Ectodermal cell (in vitro differentiated cells): ENCODE measurements at regions not wholly inside any gene's neighbourhood (a gene's known extent, or its start where the extent isn't known, plus 50 kb on each side); places are given as distances from the start of the nearest gene placed in this dataset.

Experiments
- H3K27ac ChIP-seq: 2 replicates; pipeline ENCODE4 v1.7.0; 2013; ENCODE audit warnings: mild to moderate bottlenecking, low read depth, low read length; ENCODE audit not compliant: insufficient read depth, poor library complexity, severe bottlenecking
- H3K27me3 ChIP-seq: 2 replicates; pipeline ENCODE4 v1.7.0; 2013; ENCODE audit warnings: mild to moderate bottlenecking, low read length; ENCODE audit not compliant: insufficient read depth, control insufficient read depth, poor library complexity, severe bottlenecking
- H3K36me3 ChIP-seq: one replicate; pipeline ENCODE4 v1.7.0; 2013; ENCODE audit warnings: low read length; ENCODE audit not compliant: control insufficient read depth, insufficient read depth
- H3K4me1 ChIP-seq: one replicate; pipeline ENCODE4 v1.7.0; 2013; ENCODE audit warnings: low read length; ENCODE audit not compliant: control insufficient read depth, insufficient read depth
- H3K4me3 ChIP-seq: 2 replicates; pipeline ENCODE4 v1.7.0; 2013; ENCODE audit warnings: low read depth, low read length, control low read depth; ENCODE audit not compliant: insufficient read depth
- H3K9me3 ChIP-seq: 2 replicates; pipeline ENCODE4 v1.7.0; 2013; ENCODE audit warnings: mild to moderate bottlenecking, low read length, moderate library complexity; ENCODE audit not compliant: control insufficient read depth
- WGBS, 2 experiments: methylation state at CpG; one replicate each; pipeline ENCODE4 v1.1.7; 2013; ENCODE audit warnings: missing lambda C conversion rate in 2 of 2; 5-methylcytosine and 5-hydroxymethylcytosine counted together

GRCh38 chr4:18479825-18480224, 458.3 kb upstream of the LCORL start:
- Histone ChIP-seq H3K4me1 (no peaks in the 10 kb centered on the region), H3K27me3 (no peaks in the 10 kb centered on the region), H3K27ac (no peak overlapping the region), H3K36me3 (no peaks in the 10 kb centered on the region), H3K9me3 (no peaks in the 10 kb centered on the region), H3K4me3 (no peak overlapping the region)
- 90 to 100% methylated on average over 2 of the region's 3 CpGs for WGBS, 2 experiments

DNA sequence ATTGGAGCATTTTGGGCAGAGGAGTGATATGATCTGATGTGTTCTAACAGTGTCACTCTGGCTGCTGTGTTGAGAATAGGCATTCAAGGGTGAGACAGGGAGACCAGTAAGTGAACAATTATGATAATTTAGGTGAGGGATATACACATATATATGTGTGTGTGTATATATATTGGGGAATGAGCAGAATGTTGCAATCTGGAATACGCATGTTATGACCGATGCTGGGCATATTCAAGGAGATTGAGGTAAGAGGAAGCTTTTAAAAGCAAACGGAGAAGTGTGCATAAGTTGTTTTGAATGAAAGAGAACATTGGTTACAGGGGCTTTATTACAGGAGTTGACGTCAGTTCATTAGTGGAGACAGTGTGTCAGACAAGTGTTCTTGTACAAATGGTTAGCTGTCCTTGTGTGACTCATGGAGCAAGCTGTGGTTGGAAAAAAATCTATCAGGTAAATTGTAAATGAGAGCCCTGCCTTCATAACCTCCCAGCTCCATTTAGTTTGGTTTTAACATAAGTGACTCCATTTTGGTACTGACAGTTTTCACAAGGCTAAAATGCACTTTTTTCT, 442.5 kb upstream of the LCORL start:
- Histone ChIP-seq H3K36me3 (no peaks in the 10 kb centered on the region), H3K27ac (no peak overlapping the region), H3K27me3 (no peaks in the 10 kb centered on the region), H3K4me3 (no peak overlapping the region), H3K9me3 (no peaks in the 10 kb centered on the region), H3K4me1 (no peaks in the 10 kb centered on the region)
- 57 to 58% methylated on average over 4 of the region's 4 CpGs for WGBS, 2 experiments

- H3K9me3 ChIP-seq, result no peaks in the 10 kb centered on the region
- no peaks in the 10 kb centered on the region for H3K4me1 ChIP-seq
- H3K27ac ChIP-seq, result no peak overlapping the region
- WGBS, 2 experiments, result 96% methylated on average over 3 of the region's 3 CpGs
- H3K27me3 ChIP-seq, result no peaks in the 10 kb centered on the region
- H3K36me3 ChIP-seq, result no peaks in the 10 kb centered on the region
- H3K4me3 ChIP-seq, result no peak overlapping the region
Measured at GRCh38 chr4:18458465-18458864, 436.9 kb upstream of the LCORL start.

DNA sequence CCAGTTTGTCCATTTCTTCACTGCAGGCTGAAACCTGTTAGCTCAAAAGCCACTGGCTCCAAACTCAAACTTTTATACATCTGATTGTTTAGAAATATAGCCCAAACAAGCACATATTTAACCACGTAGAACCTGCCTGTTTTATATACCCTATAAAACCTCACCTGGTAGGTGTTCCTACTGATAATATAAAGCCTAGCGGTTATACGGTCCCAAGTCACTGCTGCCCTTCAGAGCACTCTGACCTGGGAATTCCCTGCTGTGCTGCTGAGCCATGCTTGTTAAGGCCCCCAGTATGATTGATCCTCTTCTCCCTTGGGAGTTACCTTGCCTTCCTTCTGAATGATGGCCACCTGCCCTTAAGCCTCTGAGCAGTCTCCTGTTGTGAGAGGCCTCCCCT, 432.8 kb upstream of the LCORL start:
- Histone ChIP-seq H3K9me3 (no peaks in the 10 kb centered on the region), H3K27ac (no peak overlapping the region), H3K27me3 (no peaks in the 10 kb centered on the region), H3K4me3 (no peak overlapping the region), H3K36me3 (no peaks in the 10 kb centered on the region), H3K4me1 (no peaks in the 10 kb centered on the region)
- 90 to 92% methylated on average over 3 of the region's 3 CpGs for WGBS, 2 experiments

DNA sequence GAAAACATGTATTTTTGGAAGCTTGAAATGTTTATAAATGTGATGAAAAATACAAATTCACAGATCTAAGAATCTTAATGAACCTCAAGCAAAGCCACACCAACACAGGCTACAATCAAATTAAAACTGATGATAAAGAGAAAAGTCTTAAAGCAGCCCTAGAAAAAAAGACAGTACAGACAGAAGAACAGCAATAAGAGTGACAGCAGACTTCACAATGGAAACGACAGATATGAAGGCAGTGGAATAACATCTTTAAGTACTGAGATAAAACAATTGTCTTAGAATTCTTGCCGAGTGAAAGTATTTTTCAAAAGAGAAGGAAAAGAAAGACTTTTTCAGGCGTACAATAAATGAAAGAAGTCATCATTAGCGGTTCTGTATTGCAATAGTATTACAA, 423.6 kb upstream of the LCORL start:
- Histone ChIP-seq H3K36me3 (no peaks in the 10 kb centered on the region), H3K27me3 (no peaks in the 10 kb centered on the region), H3K4me3 (no peak overlapping the region), H3K4me1 (no peaks in the 10 kb centered on the region), H3K27ac (no peak overlapping the region), H3K9me3 (no peaks in the 10 kb centered on the region)
- WGBS, 2 experiments, result 95 to 96% methylated on average over 2 of the region's 4 CpGs

GRCh38 chr4:18444206-18444605, 422.7 kb upstream of the LCORL start:
- 94 to 95% methylated on average over 1 to 3 of the region's 3 CpGs for WGBS, 2 experiments
- no peaks in the 10 kb centered on the region for H3K9me3 ChIP-seq
- no peaks in the 10 kb centered on the region for H3K4me1 ChIP-seq
- no peak overlapping the region for H3K4me3 ChIP-seq
- no peaks in the 10 kb centered on the region for H3K36me3 ChIP-seq
- no peaks in the 10 kb centered on the region for H3K27me3 ChIP-seq
- no peak overlapping the region for H3K27ac ChIP-seq

GRCh38 chr4:18442957-18443356, 421.4 kb upstream of the LCORL start:
- Histone ChIP-seq H3K27me3 (no peaks in the 10 kb centered on the region), H3K9me3 (no peaks in the 10 kb centered on the region), H3K36me3 (no peaks in the 10 kb centered on the region), H3K27ac (no peak overlapping the region), H3K4me1 (no peaks in the 10 kb centered on the region), H3K4me3 (no peak overlapping the region)
- WGBS, 2 experiments, result no CpG with 5 or more reads among the region's 1 CpG

- 89 to 94% methylated on average over 1 to 2 of the region's 2 CpGs for WGBS, 2 experiments
- no peaks in the 10 kb centered on the region for H3K9me3 ChIP-seq
- H3K27me3 ChIP-seq, result no peaks in the 10 kb centered on the region
- no peaks in the 10 kb centered on the region for H3K36me3 ChIP-seq
- H3K27ac ChIP-seq, result no peak overlapping the region
- H3K4me3 ChIP-seq, result no peak overlapping the region
- no peaks in the 10 kb centered on the region for H3K4me1 ChIP-seq
Measured at GRCh38 chr4:18441676-18442075, 420.1 kb upstream of the LCORL start.

GRCh38 chr4:18441203-18441590, 419.6 kb upstream of the LCORL start:
- 93% methylated on average over 3 of the region's 3 CpGs; no CpG with 5 or more reads in 1 of the 2 experiments for WGBS, 2 experiments
- H3K36me3 ChIP-seq, result no peaks in the 10 kb centered on the region
- H3K4me3 ChIP-seq, result no peak overlapping the region
- H3K27me3 ChIP-seq, result no peaks in the 10 kb centered on the region
- no peaks in the 10 kb centered on the region for H3K9me3 ChIP-seq
- H3K4me1 ChIP-seq, result no peaks in the 10 kb centered on the region
- no peak overlapping the region for H3K27ac ChIP-seq

DNA sequence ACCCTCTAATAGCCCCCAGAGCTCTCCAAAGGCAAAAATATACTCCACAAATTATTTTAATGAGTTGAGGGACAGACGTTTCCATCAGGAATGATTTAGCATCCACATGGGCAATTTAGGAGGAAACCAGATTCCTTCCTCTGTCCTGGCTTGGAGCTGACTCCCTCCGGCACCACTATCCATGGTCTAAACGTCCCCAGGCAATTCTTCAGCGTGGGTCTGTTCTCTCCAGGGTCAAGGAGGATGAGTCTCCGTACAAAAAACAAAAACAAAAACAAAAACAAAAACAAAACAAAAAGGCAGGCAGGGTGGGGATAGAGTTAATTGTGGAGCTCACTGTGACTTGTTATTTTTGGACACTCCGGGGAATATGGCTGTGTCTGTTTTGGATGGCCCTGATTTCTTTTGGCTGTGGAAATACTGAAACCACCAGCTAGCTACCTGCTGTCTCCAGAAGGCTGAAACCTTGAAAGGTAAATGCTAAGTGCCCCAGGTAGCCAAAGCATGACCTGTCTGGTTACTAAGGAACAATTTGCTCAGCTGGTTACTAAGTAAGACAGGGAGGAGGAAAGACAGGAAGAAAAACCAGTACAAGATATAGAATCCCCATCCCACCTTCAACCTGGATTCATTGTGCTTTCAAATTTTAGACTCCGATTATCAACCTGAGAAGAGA, 419.1 kb upstream of the LCORL start:
- Histone ChIP-seq H3K4me1 (no peaks in the 10 kb centered on the region), H3K4me3 (no peak overlapping the region), H3K27me3 (no peaks in the 10 kb centered on the region), H3K27ac (no peak overlapping the region), H3K36me3 (no peaks in the 10 kb centered on the region), H3K9me3 (no peaks in the 10 kb centered on the region)
- 73 to 76% methylated on average over 6 of the region's 7 CpGs for WGBS, 2 experiments
